Esophagus muscularis mucosa (tissue), 4 donors: ENCODE measurements at regions not wholly inside any gene's neighbourhood (a gene's known extent, or its start where the extent isn't known, plus 50 kb on each side); places are given as distances from the start of the nearest gene placed in this dataset.

Experiments
- DNase-seq: peaks from one replicate; pipeline ENCODE4 v3.0.0-alpha.2; 2017; ENCODE audit errors: extremely low spot score
- H3K27ac ChIP-seq, 4 donors: fragments of 200-600 bp; sonication (generic); replicated peaks in 1 of 4; 1 replicate in 3 of 4; 2 replicates in 1 of 4; pipeline ENCODE4 v1.5.1; 2016 to 2019; ENCODE audit warnings: mild to moderate bottlenecking in 1 of 4
- H3K27me3 ChIP-seq, 4 donors: fragments of 200-600 bp; sonication (generic); one replicate each; pipeline versions ENCODE4 v1.5.1 to v1.6.0; 2016 to 2019
- H3K36me3 ChIP-seq, 4 donors: fragments of 200-600 bp; sonication (generic); one replicate each; pipeline ENCODE4 v1.5.1; 2016 to 2019
- H3K4me1 ChIP-seq, 4 donors: fragments of 200-600 bp; sonication (generic); one replicate each; pipeline ENCODE4 v1.5.1; 2016 to 2019
- H3K4me3 ChIP-seq, 4 donors: fragments of 200-600 bp; sonication (generic); 1 replicate in 2 of 4; 2 replicates in 2 of 4; pipeline ENCODE4 v1.5.1; 2016 to 2019; ENCODE audit warnings: mild to moderate bottlenecking in 4 of 4, moderate library complexity in 1 of 4
- H3K9me3 ChIP-seq, 4 donors: fragments of 200-600 bp; sonication (generic); 1 replicate in 3 of 4; 2 replicates in 1 of 4; pipeline ENCODE4 v1.5.1; 2016 to 2019
- EP300 ChIP-seq: sonication (generic); formaldehyde crosslinking; IDR thresholded peaks from one replicate; pipeline ENCODE4 v1.6.1; 2017; ENCODE audit warnings: antibody characterized with exemption
- POLR2A ChIP-seq: fragments of 450-650 bp; IDR thresholded peaks from one replicate; pipeline ENCODE4 v1.6.1; 2017; ENCODE audit warnings: antibody characterized with exemption, moderate library complexity, mild to moderate bottlenecking, low read depth
- POLR2AphosphoS5 ChIP-seq, 2 donors: sonication (generic); formaldehyde crosslinking; IDR thresholded peaks; one replicate each; pipeline ENCODE4 v1.6.1; 2017; ENCODE audit warnings: antibody characterized with exemption in 2 of 2
- WGBS: methylation state at CpG from one replicate; pipeline ENCODE4 v1.1.5; 2018; 5-methylcytosine and 5-hydroxymethylcytosine counted together
- intact Hi-C: fragments of 100-400 bp; cut with DNase I; formaldehyde crosslinking; loops from one replicate; pipeline ENCODE4 v1.15.1; 2023
- small RNA-seq, 3 donors: library from RNA; depleted of rRNA; stranded (forward); fragments of <200 nt; gene quantifications; one replicate each; pipeline ENCODE3, GENCODE V24; 2016
- TF ChIP-seq, protein P1 (sequence below), 3 experiments: fragments of 200-600 bp in 2 of 3; fragments of 450-650 bp in 1 of 3; sonication (generic) in 2 of 3; IDR thresholded peaks; one replicate each; pipeline ENCODE4 v1.5.1; 2017 to 2019; ENCODE audit warnings: antibody characterized with exemption in 3 of 3, mild to moderate bottlenecking in 2 of 3, moderate library complexity in 1 of 3

DNA sequence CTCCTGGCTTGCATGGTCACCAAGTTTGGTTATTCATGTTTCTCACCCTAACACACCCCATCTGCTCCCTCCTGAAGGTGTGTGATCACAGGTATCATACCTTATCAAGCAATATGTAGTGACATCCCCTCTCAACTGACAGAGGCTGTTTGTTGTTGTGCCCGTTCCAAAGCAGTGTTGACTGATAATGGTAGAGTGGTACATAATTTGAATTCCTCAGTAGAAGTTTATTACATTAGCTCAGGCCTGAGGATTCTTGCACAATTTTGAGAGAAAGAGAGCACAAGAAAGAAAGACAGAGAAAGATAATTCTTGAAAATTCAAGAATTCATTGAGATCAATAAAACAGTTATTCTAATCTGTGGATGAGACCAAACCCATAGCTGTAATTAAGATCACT is 69.1 kb upstream of the SATB1 start:
- WGBS: 93% methylated on average over 1 of the region's 1 CpG
- TF ChIP-seq POLR2A (no peak), POLR2AphosphoS5 (IDR thresholded peaks at IDR 0.05) (no peak), EP300 (no peak)
- TF ChIP-seq, protein P1, sequence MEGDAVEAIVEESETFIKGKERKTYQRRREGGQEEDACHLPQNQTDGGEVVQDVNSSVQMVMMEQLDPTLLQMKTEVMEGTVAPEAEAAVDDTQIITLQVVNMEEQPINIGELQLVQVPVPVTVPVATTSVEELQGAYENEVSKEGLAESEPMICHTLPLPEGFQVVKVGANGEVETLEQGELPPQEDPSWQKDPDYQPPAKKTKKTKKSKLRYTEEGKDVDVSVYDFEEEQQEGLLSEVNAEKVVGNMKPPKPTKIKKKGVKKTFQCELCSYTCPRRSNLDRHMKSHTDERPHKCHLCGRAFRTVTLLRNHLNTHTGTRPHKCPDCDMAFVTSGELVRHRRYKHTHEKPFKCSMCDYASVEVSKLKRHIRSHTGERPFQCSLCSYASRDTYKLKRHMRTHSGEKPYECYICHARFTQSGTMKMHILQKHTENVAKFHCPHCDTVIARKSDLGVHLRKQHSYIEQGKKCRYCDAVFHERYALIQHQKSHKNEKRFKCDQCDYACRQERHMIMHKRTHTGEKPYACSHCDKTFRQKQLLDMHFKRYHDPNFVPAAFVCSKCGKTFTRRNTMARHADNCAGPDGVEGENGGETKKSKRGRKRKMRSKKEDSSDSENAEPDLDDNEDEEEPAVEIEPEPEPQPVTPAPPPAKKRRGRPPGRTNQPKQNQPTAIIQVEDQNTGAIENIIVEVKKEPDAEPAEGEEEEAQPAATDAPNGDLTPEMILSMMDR (IDR thresholded peaks at IDR 0.05): no peak
- Histone ChIP-seq H3K36me3 (no peaks in the 10 kb centered on the region), H3K27me3 (no peaks in the 10 kb centered on the region), H3K4me1 (no peaks in the 10 kb centered on the region), H3K27ac (no peak overlapping the region), H3K4me3 (no peak overlapping the region), H3K9me3 (no peaks in the 10 kb centered on the region)
- intact Hi-C loops: no loop called here
- no peak for DNase-seq

DNA sequence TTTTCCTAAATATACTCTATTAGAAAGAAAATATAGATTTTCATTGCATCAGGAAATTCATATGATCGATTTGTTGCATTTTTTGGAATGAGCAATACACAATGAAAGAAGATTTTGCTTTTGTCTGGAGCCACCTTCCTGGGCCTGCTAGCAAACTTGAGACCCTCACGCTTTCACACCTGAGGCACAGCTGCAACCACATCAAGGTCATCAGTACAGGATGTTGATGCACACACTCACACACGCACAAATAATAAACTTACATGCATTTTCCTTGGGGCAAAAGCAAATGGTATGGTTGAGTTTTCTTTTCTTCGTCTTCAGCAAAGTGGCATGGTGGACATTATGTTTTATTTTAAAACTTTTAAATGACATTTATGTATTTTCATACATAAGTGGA is 64.8 kb upstream of the SATB1 start:
- Histone ChIP-seq H3K4me1 (no peaks in the 10 kb centered on the region), H3K27ac (no peak overlapping the region), H3K9me3 (peaks cover 0 to 6% (median 0%) of the 10 kb centered on the region in 4 donors), H3K4me3 (no peak overlapping the region), H3K36me3 (no peaks in the 10 kb centered on the region), H3K27me3 (no peaks in the 10 kb centered on the region)
- intact Hi-C loops: no loop called here
- no peak for DNase-seq
- TF ChIP-seq POLR2A (no peak), EP300 (no peak), POLR2AphosphoS5 (IDR thresholded peaks at IDR 0.05) (no peak)
- TF ChIP-seq, protein P1 (IDR thresholded peaks at IDR 0.05): no peak
- WGBS: 87% methylated on average over 4 of the region's 4 CpGs

DNA sequence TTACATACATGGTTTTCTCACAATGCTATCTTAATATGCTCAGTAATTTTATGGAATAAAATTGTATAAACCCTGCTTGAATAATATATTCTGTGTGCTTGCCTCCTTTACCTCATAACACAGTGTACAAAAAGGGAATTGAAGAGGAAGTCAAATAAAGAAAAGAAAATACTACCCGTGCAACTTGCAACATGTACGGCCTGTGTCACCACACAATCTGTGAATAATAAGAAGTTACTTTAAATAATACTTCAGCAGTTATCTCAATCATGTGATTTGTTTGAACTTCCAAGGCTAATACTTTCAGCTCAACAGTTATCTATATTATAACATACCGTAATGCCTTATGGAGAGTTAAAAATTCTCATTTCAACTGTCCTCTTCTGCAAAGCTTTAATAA is 58.1 kb upstream of the SATB1 start:
- Histone ChIP-seq H3K4me3 (no peak overlapping the region), H3K9me3 (peaks cover 0 to 6% (median 0%) of the 10 kb centered on the region in 4 donors), H3K27ac (no peak overlapping the region), H3K36me3 (no peaks in the 10 kb centered on the region), H3K4me1 (no peaks in the 10 kb centered on the region), H3K27me3 (no peaks in the 10 kb centered on the region)
- intact Hi-C loops: no loop called here
- TF ChIP-seq EP300 (no peak), POLR2A (no peak), POLR2AphosphoS5 (IDR thresholded peaks at IDR 0.05) (no peak)
- TF ChIP-seq, protein P1 (IDR thresholded peaks at IDR 0.05): no peak
- WGBS: 90% methylated on average over 3 of the region's 3 CpGs
- DNase-seq: no peak

DNA sequence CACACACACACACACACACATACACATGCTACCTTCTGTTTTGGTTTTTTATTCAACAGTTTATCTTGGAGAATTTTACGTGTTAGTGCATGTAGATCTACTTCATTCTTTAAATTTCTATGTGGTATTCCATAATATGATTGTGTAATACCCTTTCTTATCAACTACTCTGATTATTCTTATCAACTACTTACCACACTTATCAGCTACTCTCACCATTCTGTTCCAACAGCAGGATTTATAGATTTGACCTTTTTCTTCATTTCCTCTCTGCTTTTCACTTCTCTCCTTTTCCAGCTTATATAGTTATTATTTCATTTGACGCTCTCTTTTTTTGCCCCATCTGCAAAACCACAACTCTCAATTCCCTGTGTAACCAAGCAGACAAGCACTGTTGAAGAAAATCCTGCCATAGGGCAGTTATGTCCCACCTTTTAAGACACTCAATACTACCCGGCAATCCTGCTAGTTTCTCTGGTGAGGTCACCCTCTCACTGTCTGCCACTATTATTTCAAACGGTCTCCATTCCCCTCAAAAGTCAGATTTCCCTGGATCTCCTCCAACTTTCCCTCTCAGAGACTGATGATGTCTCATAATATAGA is 56.9 kb upstream of the SATB1 start:
- TF ChIP-seq EP300 (no peak), POLR2A (no peak), POLR2AphosphoS5 (IDR thresholded peaks at IDR 0.05) (no peak)
- Histone ChIP-seq H3K9me3 (peaks cover 0 to 6% (median 0%) of the 10 kb centered on the region in 4 donors), H3K36me3 (no peaks in the 10 kb centered on the region), H3K4me3 (no peak overlapping the region), H3K27me3 (no peaks in the 10 kb centered on the region), H3K27ac (no peak overlapping the region), H3K4me1 (no peaks in the 10 kb centered on the region)
- WGBS: 58% methylated on average over 4 of the region's 4 CpGs
- DNase-seq: no peak
- intact Hi-C loops: no loop called here

DNA sequence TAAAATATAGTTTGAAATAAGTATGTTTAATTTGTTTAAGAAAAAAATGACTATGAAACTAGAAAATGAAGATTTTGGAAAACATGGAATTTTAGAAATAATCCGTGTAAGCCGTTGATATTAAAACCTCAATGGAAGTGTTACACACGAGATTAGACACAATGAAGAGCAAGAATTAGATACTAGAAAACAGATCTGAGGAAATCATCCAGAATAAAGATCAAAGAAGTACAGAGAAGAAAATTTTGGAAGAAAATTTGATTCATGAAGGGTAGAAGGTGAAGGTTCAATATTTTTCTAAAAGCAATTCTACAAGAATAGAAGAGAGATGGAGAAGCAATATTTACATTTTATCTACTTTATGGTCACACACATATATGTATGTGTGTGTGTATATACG is 52.5 kb upstream of the SATB1 start:
- H3K27me3 ChIP-seq: no peaks in the 10 kb centered on the region
- H3K27ac ChIP-seq: no peak overlapping the region
- no peaks in the 10 kb centered on the region for H3K4me1 ChIP-seq
- H3K36me3 ChIP-seq: no peaks in the 10 kb centered on the region
- no peaks in the 10 kb centered on the region for H3K9me3 ChIP-seq
- intact Hi-C loops: no loop called here
- TF ChIP-seq POLR2AphosphoS5 (IDR thresholded peaks at IDR 0.05): no peak
- no peak for TF ChIP-seq POLR2A
- TF ChIP-seq, protein P1 (IDR thresholded peaks at IDR 0.05): no peak
- no peak for TF ChIP-seq EP300
- DNase-seq: no peak
- H3K4me3 ChIP-seq: no peak overlapping the region
- WGBS: 83% methylated on average over 4 of the region's 4 CpGs

Small RNA genes in the stretch of these regions (small RNA-seq; reads per million reads assigned to genes)
- 0 reads per million in 3 donors for gene RNU6-138P
